MM.1S (cell line): ENCODE measurements at regions not wholly inside any gene's neighbourhood (a gene's known extent, or its start where the extent isn't known, plus 50 kb on each side); places are given as distances from the start of the nearest gene placed in this dataset.

Experiments
- DNase-seq: peaks from one replicate; pipeline ENCODE4 v3.0.0-alpha.2; 2015
- H2AFZ ChIP-seq: fragments of 300-600 bp; sonication (generic); 2 replicates; pipeline ENCODE4 v1.6.0; 2016; ENCODE audit warnings: antibody characterized with exemption, low read length
- H3F3A ChIP-seq: fragments of 300-600 bp; sonication (generic); 2 replicates; pipeline ENCODE4 v1.6.1; 2016; ENCODE audit warnings: mild to moderate bottlenecking, antibody characterized with exemption, low read length, moderate library complexity, mixed read lengths; ENCODE audit not compliant: insufficient read depth
- H3K27ac ChIP-seq: fragments of 300-600 bp; sonication (generic); 2 replicates; pipeline ENCODE4 v1.5.1; 2016; ENCODE audit warnings: mild to moderate bottlenecking, low read length
- H3K27me3 ChIP-seq: fragments of 300-600 bp; sonication (generic); replicated peaks from 2 replicates; pipeline ENCODE4 v1.6.0; 2016; ENCODE audit warnings: low read length; ENCODE audit not compliant: insufficient read depth
- H3K36me3 ChIP-seq: fragments of 300-600 bp; sonication (generic); replicated peaks from 2 replicates; pipeline ENCODE4 v1.6.1; 2016; ENCODE audit warnings: mild to moderate bottlenecking, low read length, mixed read lengths; ENCODE audit not compliant: insufficient read depth
- H3K4me1 ChIP-seq: fragments of 300-600 bp; sonication (generic); 2 replicates; pipeline ENCODE4 v1.6.1; 2016; ENCODE audit warnings: low read length, mixed read lengths
- H3K4me2 ChIP-seq: fragments of 300-600 bp; sonication (generic); 2 replicates; pipeline ENCODE4 v1.6.0; 2016; ENCODE audit warnings: low read depth, low read length
- H3K4me3 ChIP-seq: fragments of 300-600 bp; sonication (generic); 2 replicates; pipeline ENCODE4 v1.5.1; 2016; ENCODE audit warnings: low read length, mixed read lengths
- H3K79me2 ChIP-seq: fragments of 300-600 bp; sonication (generic); 2 replicates; pipeline ENCODE4 v1.6.1; 2016; ENCODE audit warnings: mixed run types, low read length, mixed read lengths
- H3K9ac ChIP-seq: fragments of 300-600 bp; sonication (generic); 2 replicates; pipeline ENCODE4 v1.6.1; 2016; ENCODE audit warnings: low read length, mixed read lengths
- H3K9me2 ChIP-seq: fragments of 300-600 bp; sonication (generic); replicated peaks from 2 replicates; pipeline ENCODE4 v1.6.1; 2016; ENCODE audit warnings: mild to moderate bottlenecking, low read length, mixed read lengths; ENCODE audit not compliant: insufficient read depth
- H3K9me3 ChIP-seq: fragments of 300-600 bp; sonication (generic); replicated peaks from 2 replicates; pipeline ENCODE4 v1.6.1; 2016; ENCODE audit warnings: mild to moderate bottlenecking, low read length, mixed read lengths; ENCODE audit not compliant: insufficient read depth
- H4K20me1 ChIP-seq: fragments of 300-600 bp; sonication (generic); 2 replicates; pipeline ENCODE4 v1.6.1; 2016; ENCODE audit warnings: mild to moderate bottlenecking, low read length, moderate library complexity, mixed read lengths; ENCODE audit not compliant: insufficient read depth
- EZH2 ChIP-seq: fragments of 300-600 bp; sonication (generic); optimal IDR thresholded peaks from 2 replicates; pipeline ENCODE3; 2017; ENCODE audit warnings: low read depth, mild to moderate bottlenecking, antibody characterized with exemption, low read length, mixed read lengths
- EZH2phosphoT487 ChIP-seq: fragments of 300-600 bp; sonication (generic); IDR thresholded peaks from 2 replicates; pipeline ENCODE4 v1.6.1; 2018; ENCODE audit warnings: antibody characterized with exemption, low read length
- TF ChIP-seq, protein P1 (sequence below): fragments of 300-600 bp; sonication (generic); IDR thresholded peaks from 2 replicates; pipeline ENCODE4 v1.5.1; 2016; ENCODE audit warnings: antibody characterized with exemption, low read length, mixed read lengths

GRCh38 chr13:44229371-44230030 lies 144.1 kb upstream of the SERP2 start:
- Histone ChIP-seq H3F3A (no peaks in the 10 kb centered on the region), H4K20me1 (no peaks in the 10 kb centered on the region), H3K4me2 (no peak overlapping the region), H3K9ac (no peak overlapping the region), H3K9me2 (no peaks in the 10 kb centered on the region), H3K4me1 (no peaks in the 10 kb centered on the region), H2AFZ (no peak overlapping the region), H3K27ac (no peak overlapping the region), H3K4me3 (no peak overlapping the region), H3K36me3 (no peaks in the 10 kb centered on the region), H3K27me3 (no peaks in the 10 kb centered on the region), H3K9me3 (no peaks in the 10 kb centered on the region), H3K79me2 (no peaks in the 10 kb centered on the region)
- TF ChIP-seq EZH2 = no peak
- no peak for TF ChIP-seq EZH2phosphoT487
- TF ChIP-seq, protein P1, sequence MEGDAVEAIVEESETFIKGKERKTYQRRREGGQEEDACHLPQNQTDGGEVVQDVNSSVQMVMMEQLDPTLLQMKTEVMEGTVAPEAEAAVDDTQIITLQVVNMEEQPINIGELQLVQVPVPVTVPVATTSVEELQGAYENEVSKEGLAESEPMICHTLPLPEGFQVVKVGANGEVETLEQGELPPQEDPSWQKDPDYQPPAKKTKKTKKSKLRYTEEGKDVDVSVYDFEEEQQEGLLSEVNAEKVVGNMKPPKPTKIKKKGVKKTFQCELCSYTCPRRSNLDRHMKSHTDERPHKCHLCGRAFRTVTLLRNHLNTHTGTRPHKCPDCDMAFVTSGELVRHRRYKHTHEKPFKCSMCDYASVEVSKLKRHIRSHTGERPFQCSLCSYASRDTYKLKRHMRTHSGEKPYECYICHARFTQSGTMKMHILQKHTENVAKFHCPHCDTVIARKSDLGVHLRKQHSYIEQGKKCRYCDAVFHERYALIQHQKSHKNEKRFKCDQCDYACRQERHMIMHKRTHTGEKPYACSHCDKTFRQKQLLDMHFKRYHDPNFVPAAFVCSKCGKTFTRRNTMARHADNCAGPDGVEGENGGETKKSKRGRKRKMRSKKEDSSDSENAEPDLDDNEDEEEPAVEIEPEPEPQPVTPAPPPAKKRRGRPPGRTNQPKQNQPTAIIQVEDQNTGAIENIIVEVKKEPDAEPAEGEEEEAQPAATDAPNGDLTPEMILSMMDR = no peak
- DNase-seq = no peak

GRCh38 chr13:44230071-44230470 lies 143.6 kb upstream of the SERP2 start:
- Histone ChIP-seq H3K4me1 (no peaks in the 10 kb centered on the region), H3K27ac (no peak overlapping the region), H3K4me3 (no peak overlapping the region), H4K20me1 (no peaks in the 10 kb centered on the region), H3K36me3 (no peaks in the 10 kb centered on the region), H3K9ac (no peak overlapping the region), H3K9me2 (no peaks in the 10 kb centered on the region), H2AFZ (no peak overlapping the region), H3K27me3 (no peaks in the 10 kb centered on the region), H3K4me2 (no peak overlapping the region), H3F3A (no peaks in the 10 kb centered on the region), H3K9me3 (no peaks in the 10 kb centered on the region), H3K79me2 (no peaks in the 10 kb centered on the region)
- no peak for DNase-seq
- TF ChIP-seq EZH2phosphoT487 (no peak), EZH2 (no peak)
- TF ChIP-seq, protein P1 = no peak

GRCh38 chr13:44230736-44231135 lies 142.9 kb upstream of the SERP2 start:
- Histone ChIP-seq H3K36me3 (no peaks in the 10 kb centered on the region), H3K27me3 (no peaks in the 10 kb centered on the region), H3K9me3 (no peaks in the 10 kb centered on the region), H3K4me1 (no peaks in the 10 kb centered on the region), H3K9ac (no peak overlapping the region), H4K20me1 (no peaks in the 10 kb centered on the region), H3K79me2 (no peaks in the 10 kb centered on the region), H3F3A (no peaks in the 10 kb centered on the region), H3K27ac (no peak overlapping the region), H2AFZ (no peak overlapping the region), H3K4me3 (no peak overlapping the region), H3K4me2 (no peak overlapping the region), H3K9me2 (no peaks in the 10 kb centered on the region)
- no peak for DNase-seq
- TF ChIP-seq EZH2 = no peak
- TF ChIP-seq EZH2phosphoT487 = no peak
- TF ChIP-seq, protein P1 = no peak
